CD4-positive, alpha-beta T cell (primary cell): ENCODE measurements at regions not wholly inside any gene's neighbourhood (a gene's known extent, or its start where the extent isn't known, plus 50 kb on each side); places are given as distances from the start of the nearest gene placed in this dataset.
A peak's percentile ranks its signal among the peaks of the same experiment; 100 is the strongest.

Experiments used
- ATAC-seq: fragments of 200-7000 bp; cut with Tn5 transposase; one replicate; pipeline ENCODE4 v1.10.0; 2022; ENCODE audit warnings: mild to moderate bottlenecking; ENCODE audit not compliant: poor library complexity
- CTCF ChIA-PET: fragments of 350-600 bp; sonication (Branson Sonifier 250); formaldehyde crosslinking; loops from one replicate; lab custom pipeline; 2021; ENCODE audit warnings: antibody characterized with exemption, inconsistent platforms; lab: Charles Lee
- POLR2A ChIA-PET: fragments of 350-600 bp; sonication (Branson Sonifier 250); formaldehyde crosslinking; loops from one replicate; lab custom pipeline; 2021; ENCODE audit warnings: antibody characterized with exemption, inconsistent platforms; lab: Charles Lee
- DNase-seq, 14 experiments: peaks; one replicate each; pipeline ENCODE4 v3.0.0-alpha.2; 2013 to 2020; ENCODE audit warnings: mixed read lengths in 2 of 14
- H3K27ac ChIP-seq, 2 donors: one replicate each; pipeline versions ENCODE4 v1.5.1 to v1.7.0; 2013; ENCODE audit warnings: low read length in 2 of 2, low read depth in 1 of 2, mild to moderate bottlenecking in 1 of 2
- H3K27me3 ChIP-seq, 2 experiments: 1 replicate in 1 of 2; 2 replicates in 1 of 2; pipeline versions ENCODE4 v1.6.1 to v1.7.0; 2013; ENCODE audit warnings: low read length in 2 of 2, control low read depth in 1 of 2, mild to moderate bottlenecking in 1 of 2, moderate library complexity in 1 of 2; ENCODE audit not compliant: insufficient read depth in 2 of 2, control insufficient read depth in 1 of 2
- H3K36me3 ChIP-seq: one replicate; pipeline ENCODE4 v1.6.1; 2013; ENCODE audit warnings: low read length, control low read depth; ENCODE audit not compliant: insufficient read depth
- H3K4me1 ChIP-seq: one replicate; pipeline ENCODE4 v1.6.1; 2013; ENCODE audit warnings: low read length, control low read depth; ENCODE audit not compliant: insufficient read depth
- H3K4me3 ChIP-seq: one replicate; pipeline ENCODE4 v1.5.1; 2013; ENCODE audit warnings: mild to moderate bottlenecking, low read length, moderate library complexity
- H3K9me3 ChIP-seq, 2 experiments: 1 replicate in 1 of 2; 2 replicates in 1 of 2; pipeline versions ENCODE4 v1.6.1 to v1.7.0; 2013; ENCODE audit warnings: low read length in 2 of 2, mild to moderate bottlenecking in 2 of 2, control low read depth in 1 of 2, moderate library complexity in 1 of 2; ENCODE audit not compliant: control insufficient read depth in 1 of 2, insufficient read depth in 1 of 2
- H3K27ac Mint-ChIP-seq: one replicate; pipeline ENCODE4 v1.8.0; 2020; ENCODE audit warnings: mixed read lengths
- H3K27me3 Mint-ChIP-seq: one replicate; pipeline ENCODE4 v1.8.0; 2021; ENCODE audit warnings: mixed read lengths
- H3K36me3 Mint-ChIP-seq: one replicate; pipeline ENCODE4 v1.8.0; 2021; ENCODE audit warnings: low read depth, mixed read lengths
- H3K4me1 Mint-ChIP-seq: one replicate; pipeline ENCODE4 v1.8.0; 2021; ENCODE audit warnings: low read depth, mixed read lengths
- H3K4me3 Mint-ChIP-seq: one replicate; pipeline ENCODE4 v1.8.0; 2020; ENCODE audit warnings: mild to moderate bottlenecking, mixed read lengths
- H3K9me3 Mint-ChIP-seq: one replicate; pipeline ENCODE4 v1.8.0; 2020; ENCODE audit warnings: mixed read lengths
- intact Hi-C, 2 experiments: fragments of 100-400 bp; cut with DNase I in 1 of 2; cut with micrococcal nuclease in 1 of 2; formaldehyde crosslinking; loops; one replicate each; pipeline versions ENCODE4 v1.15.1 to v1.9.0; 2023 to 2025; cut with DNase I, micrococcal nuclease
- TF ChIP-seq, protein P1 (sequence below): fragments of 200-600 bp; IDR thresholded peaks from one replicate; pipeline ENCODE4 v1.8.0; 2022; ENCODE audit warnings: antibody characterized with exemption, mild to moderate bottlenecking

DNA sequence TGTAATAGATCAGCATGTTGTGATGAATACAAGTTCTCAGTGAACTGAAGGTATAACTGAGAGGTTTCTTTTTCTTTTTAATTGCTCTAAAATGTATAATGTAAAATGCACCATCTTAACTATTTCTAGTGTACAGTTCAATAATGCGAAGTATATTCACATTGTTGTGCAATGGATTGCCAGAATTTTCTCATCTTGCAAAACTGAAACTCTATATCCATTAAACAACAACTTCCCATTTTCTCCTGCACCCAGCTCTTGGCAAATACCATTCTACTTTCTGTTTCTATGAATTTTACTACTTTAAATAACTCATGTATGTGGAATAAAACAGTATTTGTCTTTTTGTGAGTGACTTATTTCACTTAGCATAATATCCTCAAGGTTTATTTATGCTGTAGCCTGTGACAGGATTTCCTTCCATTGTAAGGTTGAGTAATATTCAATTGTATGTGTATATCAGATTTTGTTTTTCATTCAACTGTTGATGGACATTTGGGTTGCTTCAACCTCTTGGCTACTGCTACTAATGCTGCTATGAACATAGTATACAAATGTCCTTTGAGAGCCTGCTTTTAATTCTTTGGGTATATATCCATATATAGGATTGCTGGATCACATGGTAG lies 53.5 kb upstream of the NPFFR2 start:
- Mint-ChIP-seq H3K27me3 (no peaks in the 10 kb centered on the region), H3K9me3 (peaks cover 5% of the 10 kb centered on the region)
- H3K4me1 ChIP-seq: no peaks in the 10 kb centered on the region

DNA sequence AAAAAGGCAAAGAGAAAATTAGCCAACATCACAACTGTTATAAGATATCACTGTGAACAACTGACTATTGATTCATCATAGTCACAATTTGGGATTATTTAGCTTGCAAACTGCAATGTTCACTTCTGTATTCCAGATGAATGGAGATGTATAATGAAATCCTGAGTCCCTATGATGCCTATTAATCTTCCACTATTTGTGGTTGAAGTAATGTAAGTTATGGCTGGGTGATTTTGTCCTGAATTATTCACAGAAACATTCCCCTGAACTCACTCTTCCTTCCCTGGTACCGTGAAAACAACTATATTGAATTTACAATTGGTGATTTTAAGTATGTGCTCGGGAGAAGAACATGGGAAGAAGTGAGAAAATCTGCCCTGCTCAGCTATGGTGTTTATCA lies 50.8 kb upstream of the NPFFR2 start:
- no peak overlapping the region for H3K4me3 ChIP-seq
- no peak overlapping the region for H3K27ac Mint-ChIP-seq
- peaks cover 7% of the 10 kb centered on the region for H3K9me3 Mint-ChIP-seq
- H3K36me3 ChIP-seq: no peaks in the 10 kb centered on the region
- peaks cover 0 to 3% of the 10 kb centered on the region in 2 experiments for H3K9me3 ChIP-seq
- no peaks in the 10 kb centered on the region for H3K27me3 ChIP-seq
- ChIA-PET CTCF (no interaction called here), POLR2A (no interaction called here)
- DNase-seq (no peak), ATAC-seq (no peak)
- intact Hi-C loops: no loop called here
- H3K4me1 Mint-ChIP-seq: no peaks in the 10 kb centered on the region
- H3K27me3 Mint-ChIP-seq: no peaks in the 10 kb centered on the region
- H3K4me3 Mint-ChIP-seq: no peak overlapping the region
- TF ChIP-seq, protein P1, sequence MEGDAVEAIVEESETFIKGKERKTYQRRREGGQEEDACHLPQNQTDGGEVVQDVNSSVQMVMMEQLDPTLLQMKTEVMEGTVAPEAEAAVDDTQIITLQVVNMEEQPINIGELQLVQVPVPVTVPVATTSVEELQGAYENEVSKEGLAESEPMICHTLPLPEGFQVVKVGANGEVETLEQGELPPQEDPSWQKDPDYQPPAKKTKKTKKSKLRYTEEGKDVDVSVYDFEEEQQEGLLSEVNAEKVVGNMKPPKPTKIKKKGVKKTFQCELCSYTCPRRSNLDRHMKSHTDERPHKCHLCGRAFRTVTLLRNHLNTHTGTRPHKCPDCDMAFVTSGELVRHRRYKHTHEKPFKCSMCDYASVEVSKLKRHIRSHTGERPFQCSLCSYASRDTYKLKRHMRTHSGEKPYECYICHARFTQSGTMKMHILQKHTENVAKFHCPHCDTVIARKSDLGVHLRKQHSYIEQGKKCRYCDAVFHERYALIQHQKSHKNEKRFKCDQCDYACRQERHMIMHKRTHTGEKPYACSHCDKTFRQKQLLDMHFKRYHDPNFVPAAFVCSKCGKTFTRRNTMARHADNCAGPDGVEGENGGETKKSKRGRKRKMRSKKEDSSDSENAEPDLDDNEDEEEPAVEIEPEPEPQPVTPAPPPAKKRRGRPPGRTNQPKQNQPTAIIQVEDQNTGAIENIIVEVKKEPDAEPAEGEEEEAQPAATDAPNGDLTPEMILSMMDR: no peak
- H3K4me1 ChIP-seq: no peaks in the 10 kb centered on the region
- no peak overlapping the region for H3K27ac ChIP-seq
- H3K36me3 Mint-ChIP-seq: no peaks in the 10 kb centered on the region

More for the DNA sequence above, 53.5 kb upstream of the NPFFR2 start:
- Histone ChIP-seq H3K36me3 (no peaks in the 10 kb centered on the region), H3K9me3 (no peaks in the 10 kb centered on the region), H3K27ac (no peak overlapping the region), H3K4me3 (no peak overlapping the region), H3K27me3 (no peaks in the 10 kb centered on the region)
- Mint-ChIP-seq H3K4me1 (no peaks in the 10 kb centered on the region), H3K4me3 (no peak overlapping the region), H3K36me3 (no peaks in the 10 kb centered on the region), H3K27ac (no peak overlapping the region)
- intact Hi-C loops: no loop called here
- DNase-seq (peak in 1 of 14 experiments; percentile 1), ATAC-seq (no peak)
- POLR2A ChIA-PET: no interaction called here
- CTCF ChIA-PET: no interaction called here
- TF ChIP-seq, protein P1: no peak
